ENCODE measurements at regions not wholly inside any gene's neighbourhood (a gene's known extent, or its start where the extent isn't known, plus 50 kb on each side); places are given as distances from the start of the nearest gene placed in this dataset.
A peak's percentile ranks its signal among the peaks of the same experiment; 100 is the strongest.
"Not testable (repeated sequence)": the region's sequence is repeated elsewhere in the genome, so short reads cannot be mapped to it uniquely, and the experiment has no call there.

DNA sequence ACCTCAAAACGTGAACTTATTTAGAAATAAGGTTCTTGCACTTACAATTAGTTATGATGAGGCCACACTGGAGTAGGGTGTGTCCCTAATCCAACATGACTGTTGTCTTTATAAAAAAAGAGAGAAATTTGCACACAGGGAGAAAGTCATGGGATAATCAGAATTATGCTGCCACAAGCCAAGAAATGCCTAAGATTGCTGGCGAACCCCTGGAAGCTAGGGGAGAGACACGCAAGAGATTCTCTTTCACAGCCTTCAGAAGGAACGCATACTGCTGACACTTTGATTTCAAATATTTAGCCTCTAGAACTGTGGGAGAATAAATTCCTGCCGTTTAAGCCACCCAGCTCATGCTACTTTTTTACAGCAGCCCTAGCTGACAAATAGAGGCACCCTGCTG lies 138.3 kb downstream of the CCDC71L start:
- DNase-seq = no peak

DNA sequence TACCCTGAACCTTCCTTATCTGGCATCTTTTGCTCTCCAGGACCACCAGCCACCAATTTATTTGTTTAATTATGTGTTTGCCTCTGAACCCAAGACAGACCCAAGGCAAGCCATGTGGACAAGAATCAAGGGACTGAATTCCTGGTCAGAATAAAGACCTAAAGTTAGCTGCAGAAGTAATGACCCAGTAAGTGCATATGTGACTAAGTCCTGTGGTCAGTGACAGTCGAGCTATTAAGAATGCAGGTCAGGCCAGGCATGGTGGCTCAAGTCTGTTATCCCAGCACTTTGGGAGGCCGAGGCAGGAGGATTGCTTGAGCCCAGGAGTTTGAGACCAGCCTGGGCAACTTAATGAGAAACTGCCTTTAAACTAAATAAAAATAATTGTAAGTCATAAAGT lies 139.4 kb downstream of the CCDC71L start:
- no peak for DNase-seq

DNA sequence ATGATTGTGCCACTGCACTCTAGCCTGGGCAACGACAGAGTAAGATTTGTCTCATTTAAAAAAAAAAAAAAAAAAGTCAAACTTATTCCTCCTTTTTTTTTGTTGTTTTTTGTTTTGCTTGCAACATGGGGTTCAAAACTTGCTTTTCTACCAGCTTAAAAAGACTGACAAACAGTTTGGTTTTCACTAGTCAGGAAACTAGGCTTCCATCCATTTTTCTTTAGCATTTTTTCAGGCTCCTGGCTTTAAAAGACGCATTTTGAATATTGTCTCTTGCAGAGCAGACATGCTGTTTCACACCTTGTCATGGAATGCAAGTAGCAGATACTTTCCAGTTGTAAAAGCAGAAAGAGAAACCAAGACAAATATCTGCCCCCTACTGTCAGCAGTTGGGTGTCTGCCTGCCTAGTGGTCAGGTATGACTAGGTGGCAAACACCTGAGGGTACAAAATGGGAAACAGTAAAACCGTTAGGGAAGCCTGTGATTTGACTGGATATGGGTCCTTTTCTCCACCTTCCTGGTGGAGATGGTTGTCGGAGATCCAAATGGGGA lies 139.9 kb downstream of the CCDC71L start:
- DNase-seq = no peak

DNA sequence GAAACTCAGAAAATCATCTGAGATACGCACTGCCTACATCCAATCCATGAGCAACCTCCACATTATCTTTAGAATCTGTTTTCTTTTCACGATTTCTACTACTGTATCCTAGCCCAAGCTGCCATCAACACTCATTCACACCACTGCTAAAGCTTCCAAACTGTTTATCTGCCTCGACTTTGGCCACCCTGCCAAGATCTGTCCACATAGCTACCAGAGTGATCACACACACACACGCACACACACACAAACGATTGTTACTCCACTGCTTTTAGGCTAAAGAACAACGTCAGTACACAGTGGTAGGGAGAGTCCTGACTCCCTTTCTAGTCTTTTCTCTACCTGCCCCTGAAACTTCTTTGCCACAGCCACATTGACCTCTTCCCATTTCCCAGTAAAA lies 142.0 kb downstream of the CCDC71L start:
- no peak for DNase-seq

DNA sequence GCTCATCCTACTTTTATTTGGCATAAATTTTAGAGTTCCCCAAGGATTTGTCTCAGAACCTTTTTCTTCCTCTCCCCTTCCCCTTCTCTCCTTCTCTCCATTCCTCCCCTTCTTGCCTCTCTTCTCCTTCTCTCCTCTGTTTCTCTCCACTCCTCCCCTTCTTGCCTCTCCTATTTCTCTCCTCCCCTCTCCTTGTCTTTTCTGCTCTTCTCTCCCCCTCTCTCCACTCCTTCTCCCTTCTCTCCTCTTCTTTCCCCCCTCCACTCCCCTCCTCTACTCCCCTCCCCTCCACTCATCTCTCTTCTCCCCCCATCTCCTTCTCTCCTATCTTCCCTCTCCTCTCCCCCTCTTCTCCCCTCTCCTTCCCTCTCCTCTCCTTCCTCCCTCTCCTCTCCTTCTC lies 142.7 kb downstream of the CCDC71L start:
- no peak for DNase-seq

DNA sequence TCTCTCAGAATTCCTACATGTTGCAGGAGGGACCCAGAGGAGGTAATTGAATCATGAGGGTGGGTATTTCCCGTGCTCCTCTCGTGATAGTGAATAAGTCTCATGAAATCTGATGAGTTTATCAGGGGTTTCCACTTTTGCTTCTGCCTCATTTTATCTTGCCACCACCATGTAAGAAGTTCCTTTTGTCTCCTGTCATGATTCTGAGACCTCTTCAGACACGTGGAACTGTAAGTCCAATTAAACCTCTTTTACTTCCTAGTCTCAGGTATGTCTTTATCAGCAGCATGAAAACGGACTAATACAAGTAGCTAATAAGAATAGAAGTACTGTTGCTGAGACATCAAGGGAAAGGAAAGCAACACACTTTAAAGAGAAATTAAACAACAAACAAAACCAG lies 143.4 kb downstream of the CCDC71L start:
- no peak for DNase-seq

DNA sequence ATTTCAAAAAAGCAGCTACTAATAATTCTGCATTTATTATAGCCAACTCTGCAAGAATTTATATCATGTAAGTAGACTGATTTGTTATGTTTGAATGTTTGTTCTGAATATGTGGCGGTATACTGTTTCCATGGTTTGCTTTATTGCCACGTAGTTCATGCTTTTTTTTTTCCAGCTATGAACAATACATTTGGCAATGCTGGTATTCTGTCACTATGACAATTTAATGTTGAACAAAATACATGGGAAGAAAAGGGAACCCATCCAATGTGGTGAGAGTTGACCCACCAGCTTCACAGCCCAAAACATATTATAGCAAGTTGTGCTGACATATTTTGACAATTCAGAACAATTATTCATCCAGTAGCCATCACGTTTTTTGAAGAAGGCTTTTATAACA lies 145.6 kb downstream of the CCDC71L start:
- DNase-seq = no peak

DNA sequence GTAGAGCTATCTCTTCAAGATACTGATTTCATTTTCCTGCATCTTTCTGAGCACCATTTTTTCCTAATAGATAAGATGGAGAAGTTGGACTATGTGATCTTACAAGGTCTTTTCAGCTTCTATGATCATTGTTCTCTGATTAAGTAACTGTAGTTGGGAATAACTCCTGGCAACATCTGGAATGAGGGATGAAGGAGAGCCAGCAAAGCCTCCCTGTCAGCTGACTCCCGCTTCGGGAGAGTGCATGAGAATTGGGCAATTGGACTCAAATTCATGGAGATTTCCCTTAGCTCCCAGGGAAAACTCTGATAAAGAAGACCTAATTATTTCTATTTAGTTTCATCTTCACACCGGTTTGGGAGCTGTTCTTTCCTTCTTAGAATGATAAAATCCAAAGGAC lies 146.1 kb downstream of the CCDC71L start:
- no peak for DNase-seq

DNA sequence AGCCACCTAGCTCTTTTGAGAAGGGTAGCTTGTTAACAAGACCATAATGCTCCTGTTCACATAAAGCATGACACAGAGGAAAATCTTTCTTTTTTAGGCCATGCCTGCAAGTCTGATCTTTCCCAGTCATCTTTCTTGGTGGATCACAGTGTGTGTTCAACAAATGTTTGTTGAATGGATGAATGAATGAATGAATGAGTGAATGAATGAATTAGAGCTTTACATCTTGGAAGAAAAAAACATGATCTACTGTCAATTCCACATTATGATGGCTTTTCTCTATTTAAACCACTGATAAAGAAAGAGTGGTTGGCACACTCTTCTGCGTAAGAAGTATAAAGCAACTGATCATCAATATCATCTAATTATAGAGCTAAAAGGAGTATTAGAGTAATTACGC lies 148.7 kb downstream of the CCDC71L start:
- DNase-seq = no peak

DNA sequence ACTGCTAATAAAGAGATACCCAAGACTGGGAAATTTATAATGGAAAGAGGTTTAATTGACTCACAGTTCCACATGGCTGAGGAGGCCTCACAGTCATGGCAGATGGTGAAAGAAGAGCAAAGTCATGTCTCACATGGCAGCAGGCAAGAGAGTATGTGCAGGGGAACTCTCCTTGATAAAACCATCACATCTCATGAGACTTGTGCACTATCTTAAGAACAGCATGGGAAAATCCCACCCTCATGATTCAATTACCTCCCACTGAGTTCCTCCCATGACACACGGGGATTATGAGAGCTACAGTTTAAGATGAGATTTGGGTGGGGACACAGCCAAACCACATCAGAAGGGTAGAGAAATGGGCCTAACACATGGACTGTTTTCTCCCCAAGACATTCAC lies 156.3 kb downstream of the CCDC71L start:
- DNase-seq = peak; percentile 32

DNA sequence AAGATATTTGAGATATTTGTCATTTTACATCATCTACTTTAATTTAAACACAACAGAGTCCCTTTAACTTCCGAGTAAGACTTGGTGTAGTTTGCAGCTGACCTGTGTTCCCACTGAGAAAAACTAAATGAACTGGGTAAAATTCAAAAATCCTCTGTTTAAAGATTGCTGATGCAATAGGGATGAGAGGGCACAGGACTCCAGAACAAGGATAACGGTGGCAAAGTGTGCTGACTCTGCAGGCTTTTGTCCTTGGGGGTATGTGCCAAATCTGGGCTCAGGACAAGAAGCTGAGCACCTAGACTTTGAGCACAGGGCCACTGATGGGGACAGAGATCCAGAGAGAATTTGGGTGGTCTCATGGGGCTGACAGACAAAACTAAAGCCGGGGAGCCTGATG lies 156.8 kb downstream of the CCDC71L start:
- no peak for DNase-seq

DNA sequence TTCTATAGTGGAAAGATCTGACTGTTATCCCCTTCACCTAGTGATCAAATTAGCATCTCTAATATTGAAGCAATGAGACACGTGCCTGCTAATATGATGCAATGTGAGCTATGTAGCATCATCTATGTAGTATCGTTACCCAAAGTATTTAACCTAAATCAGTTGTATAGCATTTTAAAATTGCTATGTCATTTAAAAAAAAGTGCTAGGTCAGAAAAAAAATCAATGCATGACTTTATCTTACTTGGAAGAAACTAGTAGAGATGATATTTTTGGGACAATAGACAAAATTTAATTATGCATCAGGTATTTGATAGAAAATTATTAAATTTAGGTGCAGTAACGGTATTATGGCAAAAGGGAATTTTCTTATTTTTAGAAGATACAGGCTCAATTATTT lies 157.3 kb downstream of the CCDC71L start:
- DNase-seq = no peak

DNA sequence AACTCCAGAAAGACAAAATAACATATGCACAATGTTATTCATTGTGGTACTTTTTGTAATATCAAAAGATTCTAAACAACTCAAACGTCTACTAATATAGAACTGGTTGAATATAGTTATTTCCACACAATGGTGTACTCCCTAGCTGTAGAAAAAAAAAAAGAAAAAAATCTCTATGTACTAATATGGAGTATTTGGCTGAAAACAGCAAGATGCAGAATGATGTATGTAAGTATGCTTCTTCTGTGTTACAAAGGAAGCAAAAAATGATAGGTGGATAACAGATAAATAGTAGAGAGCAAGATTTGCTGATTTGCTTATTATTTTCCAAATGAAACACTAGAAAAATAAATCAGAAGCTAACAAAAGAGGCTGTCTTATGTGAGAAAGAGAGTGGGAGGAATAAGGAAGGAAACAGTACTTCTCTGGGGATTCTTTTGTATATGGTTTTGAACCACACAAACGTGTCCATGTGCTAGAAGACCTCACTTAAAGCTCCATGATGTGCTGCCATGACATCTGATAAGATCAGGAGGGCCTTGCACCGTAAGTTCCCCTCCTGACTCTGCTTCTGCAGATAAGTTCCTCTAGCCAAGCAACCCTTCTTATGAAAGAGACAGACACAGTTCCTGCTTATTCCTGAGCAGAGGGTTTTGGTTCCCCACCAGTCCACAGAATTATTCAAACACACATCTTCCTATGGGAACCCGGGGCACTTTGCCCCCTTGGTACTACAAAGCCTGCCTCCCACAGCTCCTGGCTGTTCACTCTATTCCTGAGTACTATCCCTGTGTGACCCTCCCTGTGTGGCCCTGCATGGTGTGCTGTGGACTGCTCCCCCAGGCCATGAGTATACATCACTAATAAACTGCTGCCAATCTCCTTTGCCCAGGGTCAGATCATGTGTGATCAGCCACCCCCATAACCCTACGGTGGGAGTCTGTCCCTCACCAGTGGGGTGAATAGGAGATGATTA lies 159.1 kb downstream of the CCDC71L start:
- no peak for DNase-seq

DNA sequence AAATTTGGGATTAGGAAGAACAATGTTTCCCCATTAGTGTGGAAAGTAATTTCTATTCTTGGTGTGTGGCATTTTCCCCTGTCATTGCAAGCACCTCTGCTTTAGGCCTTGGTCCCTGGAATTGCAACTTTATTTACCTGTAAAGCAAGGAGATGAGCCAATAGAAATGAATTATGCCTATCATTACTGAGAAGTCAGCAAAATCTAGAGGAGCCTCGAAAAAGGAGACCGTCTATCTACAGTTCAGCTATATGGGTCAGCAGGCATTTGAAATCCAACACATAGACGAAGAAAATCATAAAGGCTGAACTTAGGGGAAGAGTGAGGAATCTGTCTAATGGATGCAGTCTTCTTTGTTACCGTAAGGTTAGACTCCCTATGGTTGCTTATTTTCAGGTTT lies 161.1 kb downstream of the CCDC71L start:
- no peak for DNase-seq

DNA sequence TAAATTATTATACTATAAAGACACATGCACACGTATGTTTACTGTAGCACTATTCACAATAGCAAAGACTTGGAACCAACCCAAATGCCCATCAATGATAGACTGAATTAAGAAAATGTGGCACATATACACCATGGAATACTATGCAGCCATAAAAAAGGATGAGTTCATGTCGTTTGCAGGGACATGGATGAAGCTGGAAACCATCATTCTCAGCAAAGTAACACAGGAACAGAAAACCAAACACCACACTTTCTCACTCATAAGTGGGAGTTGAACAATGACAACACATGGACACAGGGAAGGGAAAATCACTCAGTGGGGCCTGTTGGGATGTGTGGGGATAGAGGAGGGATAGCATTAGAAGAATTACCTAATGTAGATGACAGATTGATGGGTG lies 163.0 kb downstream of the CCDC71L start:
- not testable (repeated sequence) for DNase-seq

DNA sequence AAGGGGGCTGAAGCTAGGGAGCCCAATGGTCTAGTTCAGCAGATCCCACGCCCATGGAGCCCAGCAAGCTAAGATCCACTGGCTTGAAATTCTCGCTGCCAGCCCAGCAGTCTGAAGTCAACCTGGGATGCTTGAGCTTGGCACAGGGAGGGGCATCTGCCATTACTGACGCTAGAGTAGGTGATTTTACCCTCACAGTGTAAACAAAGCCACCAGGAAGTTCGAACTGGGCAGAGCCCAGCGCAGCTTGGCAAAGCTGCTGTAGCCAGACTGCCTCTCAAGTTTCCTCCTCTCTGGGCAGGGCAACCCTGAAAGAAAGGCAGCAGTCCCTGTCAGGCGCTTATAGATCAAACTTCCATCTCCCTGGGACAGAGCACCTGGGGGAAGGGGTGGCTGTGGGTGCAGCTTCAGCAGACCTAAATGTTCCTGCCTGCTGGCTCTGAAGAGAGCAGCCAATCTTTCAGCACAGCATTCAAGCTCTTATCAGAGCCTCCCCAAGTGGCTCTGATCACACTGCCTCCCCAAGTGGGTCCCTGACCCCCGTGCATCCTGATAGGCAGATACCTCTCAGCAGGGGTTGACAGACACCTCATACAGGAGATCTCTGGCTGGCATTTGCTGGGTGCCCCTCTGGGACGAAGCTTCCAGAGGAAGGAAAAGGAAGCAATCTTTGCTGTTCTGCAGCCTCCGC lies 167.8 kb downstream of the CCDC71L start:
- no peak for DNase-seq

DNA sequence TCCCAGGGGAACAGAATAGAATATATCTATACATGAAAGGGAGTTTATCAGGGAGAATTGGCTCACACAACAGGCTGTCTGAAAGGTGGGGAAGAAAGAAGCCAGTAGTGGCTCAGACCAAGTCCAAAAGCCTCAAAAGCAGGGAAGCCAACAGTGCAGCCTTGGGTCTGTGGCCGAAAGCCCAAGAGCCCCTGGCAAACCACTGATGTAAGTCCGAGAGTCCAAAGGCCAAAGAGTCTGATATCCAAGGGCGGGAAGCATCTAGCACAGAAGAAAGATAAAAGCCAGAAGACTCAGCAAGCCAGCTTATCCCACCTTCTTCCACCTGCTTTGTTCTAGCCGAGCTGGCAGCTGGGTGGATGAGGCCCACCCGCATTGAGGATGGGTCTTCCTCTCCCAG lies 172.5 kb downstream of the CCDC71L start:
- no peak for DNase-seq

DNA sequence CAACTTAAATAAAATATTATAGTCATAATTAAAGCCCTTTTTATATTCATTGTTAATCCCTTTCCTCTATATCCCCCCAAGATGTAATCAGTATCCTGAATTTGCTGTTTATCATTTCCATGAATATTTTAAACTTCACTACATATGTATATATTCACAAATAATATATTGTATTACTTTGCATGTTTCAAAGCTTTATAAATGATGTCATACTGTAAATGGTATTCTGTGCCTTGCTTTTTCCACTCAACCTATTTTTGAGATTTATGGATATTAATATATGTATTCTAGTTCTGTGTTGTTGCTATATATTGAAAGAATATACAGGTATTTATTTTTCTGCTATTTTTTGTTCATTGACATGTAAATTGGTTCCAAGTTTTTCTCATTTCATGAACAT lies 173.1 kb downstream of the CCDC71L start:
- DNase-seq = no peak

DNA sequence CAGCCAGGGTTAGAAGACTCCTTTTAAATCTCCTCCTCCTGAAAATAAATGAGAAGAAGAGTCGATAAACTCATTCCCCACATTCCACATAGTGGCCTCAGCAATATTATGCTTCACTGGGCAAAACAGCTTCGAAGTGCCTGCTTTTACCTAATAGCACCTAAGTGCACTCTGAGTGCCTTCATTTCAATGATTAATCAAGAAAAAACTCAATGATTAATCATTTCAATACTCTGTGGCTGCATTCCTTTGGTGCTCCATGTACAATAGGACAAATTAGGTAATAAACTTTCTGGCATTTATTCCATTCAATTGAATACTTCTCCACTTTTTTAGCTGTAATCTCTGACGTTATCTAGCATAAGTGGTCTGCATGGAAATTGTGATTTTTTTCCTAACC lies 174.6 kb downstream of the CCDC71L start:
- no peak for DNase-seq

DNA sequence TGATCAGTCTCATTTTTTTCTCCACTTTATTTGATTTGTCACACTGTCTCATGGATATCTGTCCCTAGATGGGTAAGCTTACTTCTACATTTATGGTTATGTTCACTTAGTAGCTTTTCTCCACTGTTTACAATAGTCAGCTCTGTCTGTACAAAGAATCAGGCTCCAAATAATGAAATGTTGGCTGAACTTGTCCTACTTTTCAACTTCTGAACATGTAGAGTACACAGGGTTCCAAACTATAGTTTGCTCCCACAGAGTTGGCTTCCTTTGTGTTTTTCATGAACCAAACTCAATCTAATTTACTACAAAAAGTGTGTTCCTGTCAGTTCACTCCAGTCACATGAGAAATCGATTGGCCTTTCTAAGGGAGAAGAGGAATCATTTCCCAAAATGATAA lies 175.0 kb downstream of the CCDC71L start:
- no peak for DNase-seq

DNA sequence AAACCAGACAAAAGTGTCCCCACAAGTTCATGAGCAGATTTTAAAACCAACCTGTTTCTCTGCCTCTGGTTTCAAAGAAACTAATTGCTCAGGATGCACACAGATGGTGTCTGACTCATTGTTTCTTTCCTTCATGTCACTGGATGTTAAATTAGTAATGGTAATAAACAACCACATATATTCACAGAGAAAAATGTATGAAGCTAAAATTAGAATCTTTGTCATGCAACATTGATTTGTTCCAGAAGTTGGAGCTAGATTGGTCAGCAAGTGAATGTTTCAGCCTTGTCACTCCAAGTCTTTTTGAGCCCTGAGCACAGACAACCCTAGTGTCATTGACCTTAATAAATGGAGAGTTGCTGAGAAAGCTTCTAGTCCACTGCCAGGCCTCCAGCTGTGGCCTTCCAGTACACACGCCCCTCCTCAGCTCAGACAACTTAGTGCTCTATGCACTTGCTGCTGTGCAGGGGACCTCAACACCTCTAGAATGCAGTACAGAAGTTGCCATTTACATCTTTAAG lies 175.9 kb downstream of the CCDC71L start:
- no peak for DNase-seq

DNA sequence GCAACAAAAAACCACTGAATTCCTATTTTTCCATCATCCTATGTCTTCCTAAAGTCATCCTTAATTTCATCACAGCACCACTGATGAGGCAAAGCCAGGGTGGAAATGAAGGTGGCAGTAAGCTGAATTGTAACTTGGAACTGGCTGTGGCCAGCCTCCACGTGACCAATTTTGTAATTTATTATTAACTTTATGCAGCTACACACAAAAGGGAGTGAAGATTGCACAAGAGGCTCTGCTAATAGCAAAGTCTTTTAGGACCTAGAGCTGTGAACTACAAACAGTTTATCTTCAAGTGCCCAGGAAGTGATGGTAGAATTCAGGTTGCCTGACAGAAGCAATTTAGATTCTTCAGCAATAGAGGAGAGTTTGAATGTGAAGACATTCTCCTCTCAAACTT lies 176.4 kb downstream of the CCDC71L start:
- DNase-seq = no peak

DNA sequence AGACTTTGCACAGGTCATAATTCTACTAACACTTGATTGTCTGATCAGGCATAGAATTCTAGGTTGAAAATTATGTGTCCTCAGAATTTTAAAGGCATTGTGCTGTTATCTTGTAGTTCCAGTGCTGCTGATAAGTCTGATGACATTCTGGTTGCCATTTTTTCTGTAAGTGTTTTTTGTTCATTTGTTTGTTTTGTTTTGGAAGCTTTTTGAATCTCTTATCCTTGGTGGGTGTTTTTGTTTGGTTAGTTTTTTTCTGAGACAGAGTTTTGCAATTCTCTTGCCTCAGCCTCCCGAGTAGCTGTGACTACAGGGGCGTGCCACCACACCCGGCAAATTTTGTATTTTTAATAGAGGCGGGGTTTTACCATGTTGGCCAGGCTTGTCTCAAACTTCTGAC lies 178.9 kb downstream of the CCDC71L start:
- no peak for DNase-seq

DNA sequence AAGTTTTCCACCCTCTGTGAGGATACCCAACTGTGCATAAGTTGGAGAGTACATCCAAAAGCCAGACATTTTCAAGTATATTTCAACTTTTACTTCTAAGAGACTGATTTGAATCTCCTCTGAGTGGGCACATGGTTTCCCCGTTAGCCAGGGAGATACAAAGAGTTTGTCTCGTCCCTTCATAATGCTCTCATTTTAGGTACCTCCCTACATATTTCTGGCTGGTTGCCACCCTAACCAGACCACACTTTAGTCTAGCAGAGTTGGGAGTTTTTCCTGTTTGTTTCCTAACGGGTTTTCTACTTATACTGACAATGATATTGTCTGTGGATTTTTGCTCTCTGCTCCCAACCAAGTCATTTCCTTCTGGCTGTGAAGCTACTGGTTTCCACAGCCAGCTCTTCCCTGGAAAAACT lies 180.3 kb downstream of the CCDC71L start:
- DNase-seq = peak; percentile 22
